Ureter (tissue), 1 donor: ENCODE measurements at regions not wholly inside any gene's neighbourhood (a gene's known extent, or its start where the extent isn't known, plus 50 kb on each side); places are given as distances from the start of the nearest gene placed in this dataset.

Source experiments
- DNase-seq: peaks from one replicate; pipeline ENCODE4 v3.0.0-alpha.2; 2020; ENCODE audit warnings: low spot score
- donor health status: DM: yes; HTN: yes; CAD: no.

DNA sequence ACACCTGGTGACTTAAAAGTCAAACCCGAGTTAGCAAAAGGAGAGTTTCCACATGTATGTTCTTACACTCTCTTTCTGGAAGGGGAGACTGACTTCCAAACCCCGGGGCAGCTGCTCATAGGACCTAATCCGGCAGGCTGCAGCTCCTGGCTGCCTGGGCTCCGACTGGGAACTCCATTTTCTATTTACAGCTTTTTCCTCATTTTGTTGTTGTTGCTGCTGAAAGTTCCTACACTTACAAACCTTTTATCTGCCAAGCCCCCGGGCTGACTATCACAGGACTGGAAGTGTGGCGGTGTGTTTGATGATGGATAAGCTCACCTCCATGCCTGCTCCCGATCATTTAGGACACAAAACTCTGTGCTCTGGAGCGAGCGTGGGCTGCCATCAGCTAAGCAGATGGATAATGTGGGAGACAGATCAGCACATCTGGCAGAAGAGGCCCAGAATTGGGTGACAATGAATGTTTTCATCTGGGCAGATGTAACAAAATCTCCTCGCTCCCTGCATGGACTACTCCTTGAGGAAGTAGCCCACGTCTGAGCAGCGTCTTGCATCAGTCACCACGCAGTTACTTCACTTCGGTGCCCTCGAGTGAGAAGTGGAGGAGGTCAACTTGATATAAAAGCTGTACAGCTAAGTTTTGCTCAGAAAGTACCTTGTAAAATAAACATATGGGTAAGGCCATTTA is 114.4 kb upstream of the COPS8 start:
- DNase-seq, result no peak

DNA sequence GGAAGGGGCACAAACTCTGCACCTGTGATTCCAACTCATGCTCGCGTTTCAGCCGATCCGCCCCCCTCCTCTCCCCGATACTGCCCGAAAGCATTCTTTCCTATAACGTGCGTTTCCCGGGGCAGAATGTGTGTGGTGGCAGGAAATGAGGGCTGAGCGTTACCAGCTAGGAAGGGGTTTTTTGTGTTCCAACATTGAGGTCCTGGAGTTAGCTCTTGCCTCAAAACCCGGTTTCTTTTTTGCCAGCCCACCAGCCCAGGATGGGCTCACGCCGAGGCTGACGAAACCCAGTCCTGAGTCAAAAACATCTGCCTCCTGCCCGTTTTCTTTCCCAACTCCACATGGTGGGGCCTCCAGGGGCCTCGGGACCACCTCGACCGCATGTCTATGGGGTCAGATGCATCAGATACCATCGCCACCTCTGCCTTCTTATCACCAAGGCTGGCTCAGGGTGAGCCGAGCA is 113.7 kb upstream of the COPS8 start:
- DNase-seq, result no peak

DNA sequence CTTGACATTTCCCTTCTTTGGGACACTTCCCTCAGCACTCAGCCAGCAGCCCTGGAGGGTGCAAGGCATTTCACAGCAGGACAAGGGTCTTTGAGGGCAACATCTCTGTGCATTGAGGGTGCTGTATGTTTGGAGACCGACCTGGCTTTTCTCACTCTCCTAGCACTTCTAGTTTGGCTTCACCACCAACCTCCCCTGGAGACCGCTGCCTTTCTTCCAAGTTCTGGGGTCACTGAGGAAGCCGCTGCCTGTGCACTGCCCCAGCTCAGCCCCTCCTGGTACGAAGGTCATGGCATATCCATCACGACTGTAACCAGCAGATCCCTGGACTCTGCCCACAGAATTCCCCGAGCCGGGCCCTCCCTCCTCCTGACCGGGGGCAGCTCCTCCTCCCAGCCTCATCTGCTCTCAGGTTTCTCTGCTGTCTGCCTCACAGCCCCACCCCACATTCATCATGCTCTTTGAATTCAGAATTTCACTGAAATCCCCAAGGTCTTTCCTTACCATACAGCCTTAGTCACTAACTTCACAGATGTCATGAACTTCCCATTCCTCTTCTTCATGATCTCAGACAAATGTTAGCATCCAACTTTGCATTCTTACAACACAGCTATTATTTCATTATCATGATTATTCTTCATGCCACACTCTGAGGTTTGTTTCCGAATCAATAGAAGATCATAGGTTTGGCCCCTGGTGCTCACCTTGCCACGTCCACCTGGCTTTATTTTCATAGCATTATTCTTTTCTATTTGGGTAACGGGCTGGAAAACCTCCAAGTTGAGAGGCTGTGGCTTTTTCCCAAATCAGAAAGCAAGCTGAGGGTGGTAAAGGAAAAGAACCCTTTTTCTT is 113.0 kb upstream of the COPS8 start:
- DNase-seq, result no peak

DNA sequence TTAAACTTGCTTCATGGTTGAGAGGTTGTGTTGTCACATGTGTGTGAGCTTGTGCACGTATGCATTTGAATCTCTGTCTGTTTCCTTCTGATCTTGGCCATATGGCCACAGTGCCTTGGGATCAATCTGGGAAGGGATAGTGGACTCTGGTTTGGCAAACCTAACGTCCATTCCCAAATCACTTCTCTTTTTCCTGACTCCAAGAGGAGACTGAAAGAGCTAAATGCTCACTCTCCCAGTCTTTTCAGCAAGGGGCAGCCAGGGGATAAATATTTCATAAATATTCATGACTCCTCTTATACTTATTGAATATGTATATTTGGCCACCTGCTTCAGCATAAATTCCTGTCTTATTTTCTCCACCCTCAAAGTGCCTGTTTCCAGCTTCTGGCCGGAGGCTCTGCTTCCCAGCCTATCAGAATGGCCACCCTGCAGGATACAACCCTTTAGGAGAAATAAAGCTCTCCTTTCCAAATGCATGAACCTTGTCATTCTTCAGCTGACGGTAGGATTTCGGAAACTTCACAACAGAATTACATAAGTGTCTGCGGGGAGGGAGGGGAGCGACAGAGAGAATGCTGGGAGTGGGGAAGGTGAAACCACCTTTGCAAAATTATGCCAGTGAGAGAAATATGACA is 112.2 kb upstream of the COPS8 start:
- no peak for DNase-seq

DNA sequence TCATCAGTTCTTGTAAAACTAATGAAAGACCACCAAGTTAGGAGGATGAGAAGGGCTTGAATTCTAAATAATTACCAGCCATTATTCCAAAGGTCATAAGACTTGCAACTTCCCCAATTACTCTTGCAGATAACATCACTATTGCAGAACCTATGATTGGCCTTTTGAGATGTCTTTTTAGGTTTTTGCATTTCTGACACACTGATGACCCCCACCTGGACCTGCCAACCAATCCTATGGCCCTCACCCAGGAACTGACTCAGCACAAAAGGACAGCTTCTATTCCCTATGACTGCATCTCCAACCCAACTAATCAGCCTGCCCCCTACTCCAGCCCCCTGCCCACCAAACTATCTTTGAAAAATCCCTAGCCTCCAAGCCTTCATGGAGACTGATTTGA is 111.5 kb upstream of the COPS8 start:
- DNase-seq, result no peak

DNA sequence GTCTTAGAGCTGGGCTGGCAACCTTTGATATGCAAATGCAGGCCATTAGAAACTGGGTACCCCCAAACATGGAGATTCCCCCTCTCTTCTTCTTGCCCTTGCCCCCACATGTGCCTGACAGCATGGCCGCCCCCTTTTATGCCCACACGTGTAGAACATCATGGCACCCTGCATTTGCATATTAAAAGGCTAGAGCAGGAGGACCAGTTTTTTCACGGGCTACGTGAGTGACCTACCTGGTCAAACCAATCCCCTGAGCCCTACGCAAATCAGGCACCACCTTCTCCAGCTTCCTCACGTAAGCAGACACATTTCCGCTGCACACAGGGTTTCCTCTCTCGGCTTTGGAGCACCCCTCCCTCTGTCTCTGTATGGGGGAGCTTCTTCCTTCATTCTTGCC is 110.9 kb upstream of the COPS8 start:
- no peak for DNase-seq

DNA sequence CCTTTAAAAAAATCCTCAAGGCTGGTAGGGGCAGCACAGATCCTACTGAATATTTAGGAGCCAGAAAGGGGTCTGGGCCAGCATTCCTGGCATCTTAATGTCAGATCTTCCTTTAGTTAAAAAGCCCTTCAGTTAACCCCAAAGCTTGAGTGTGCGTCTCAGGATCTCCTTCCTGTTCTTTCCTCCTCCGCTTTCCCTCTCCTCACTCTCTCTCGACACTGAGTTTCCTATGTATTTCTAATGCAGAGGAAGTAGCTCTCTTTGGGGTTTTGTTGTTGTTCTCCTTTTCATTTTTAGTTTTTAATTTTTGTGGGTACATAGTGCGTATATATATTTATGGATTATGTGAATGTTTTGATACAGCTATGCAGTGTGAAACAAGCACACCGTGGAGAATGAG is 109.9 kb upstream of the COPS8 start:
- DNase-seq, result no peak

DNA sequence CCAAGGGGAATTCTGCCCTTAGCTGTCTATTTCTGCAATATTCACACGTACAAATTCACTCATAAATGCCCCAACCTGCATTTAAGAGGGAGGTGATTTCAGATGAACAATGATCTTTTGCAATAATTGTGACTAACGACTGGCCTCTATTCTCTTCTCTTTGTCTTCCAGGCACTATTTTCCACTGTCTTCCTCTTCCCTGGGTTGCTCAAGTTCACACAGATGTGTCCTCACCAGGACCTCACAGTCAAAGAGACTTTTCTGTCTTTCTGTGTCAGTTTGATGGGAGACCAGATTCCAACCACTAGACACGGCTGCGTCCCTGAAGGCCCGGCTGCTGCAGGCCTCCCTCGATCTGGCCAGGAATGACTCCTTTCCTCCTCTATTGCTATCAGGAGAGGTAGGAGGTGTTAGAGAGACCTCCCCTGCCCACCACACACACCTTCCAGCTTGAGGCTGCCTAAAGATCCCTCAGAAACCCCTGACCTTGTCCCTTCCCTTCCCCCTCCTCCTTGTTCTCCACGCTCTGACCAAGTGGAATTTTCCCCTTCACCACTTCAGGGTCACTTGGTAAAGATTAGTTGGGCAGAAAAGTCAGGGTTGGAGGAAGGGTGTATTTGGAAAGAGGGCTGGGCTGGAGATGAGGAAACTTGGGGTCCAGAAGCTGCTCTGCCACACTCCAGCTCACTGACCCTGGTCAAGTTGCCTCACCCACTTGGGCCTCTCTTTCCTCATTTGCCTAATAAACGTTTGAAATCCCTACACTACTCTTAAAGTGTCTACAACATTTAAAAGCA is 109.2 kb upstream of the COPS8 start:
- DNase-seq, result no peak

DNA sequence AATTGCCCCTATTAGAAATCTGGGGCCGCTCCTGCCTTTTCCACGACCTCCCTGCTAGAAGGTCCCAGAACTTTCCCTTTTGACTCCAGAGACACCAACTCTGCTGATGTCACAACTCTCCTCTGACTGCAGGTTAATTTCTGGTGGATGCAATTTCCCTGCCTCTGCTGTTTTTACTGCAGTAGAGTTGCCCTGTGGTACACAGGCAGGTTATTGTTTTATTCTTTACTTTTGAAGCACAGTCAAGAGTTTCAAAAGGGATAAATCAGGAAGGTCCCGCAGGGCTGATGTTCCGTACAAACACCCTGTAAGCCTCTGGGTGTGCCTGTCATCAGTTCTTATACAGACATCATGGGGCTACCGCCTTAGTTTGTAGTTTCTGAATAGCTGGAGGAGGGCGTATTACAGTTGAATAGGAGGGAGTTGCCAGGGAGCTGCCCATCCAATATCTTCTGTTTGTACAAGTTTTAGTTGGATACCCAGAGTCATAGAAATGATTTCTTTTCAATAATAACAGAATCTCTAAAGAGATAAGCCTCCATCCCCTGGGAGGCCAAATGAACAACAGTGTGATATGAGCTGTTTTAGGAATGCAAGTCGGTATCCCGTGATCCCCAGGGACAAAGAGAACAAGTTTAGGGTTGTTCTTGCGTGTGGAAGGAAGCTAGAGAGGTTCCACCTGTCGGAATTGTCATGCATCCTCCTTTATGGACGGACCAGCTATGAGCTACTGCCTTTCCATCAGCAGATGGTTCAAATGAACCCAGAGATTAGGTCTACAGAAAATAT is 108.4 kb upstream of the COPS8 start:
- no peak for DNase-seq

DNA sequence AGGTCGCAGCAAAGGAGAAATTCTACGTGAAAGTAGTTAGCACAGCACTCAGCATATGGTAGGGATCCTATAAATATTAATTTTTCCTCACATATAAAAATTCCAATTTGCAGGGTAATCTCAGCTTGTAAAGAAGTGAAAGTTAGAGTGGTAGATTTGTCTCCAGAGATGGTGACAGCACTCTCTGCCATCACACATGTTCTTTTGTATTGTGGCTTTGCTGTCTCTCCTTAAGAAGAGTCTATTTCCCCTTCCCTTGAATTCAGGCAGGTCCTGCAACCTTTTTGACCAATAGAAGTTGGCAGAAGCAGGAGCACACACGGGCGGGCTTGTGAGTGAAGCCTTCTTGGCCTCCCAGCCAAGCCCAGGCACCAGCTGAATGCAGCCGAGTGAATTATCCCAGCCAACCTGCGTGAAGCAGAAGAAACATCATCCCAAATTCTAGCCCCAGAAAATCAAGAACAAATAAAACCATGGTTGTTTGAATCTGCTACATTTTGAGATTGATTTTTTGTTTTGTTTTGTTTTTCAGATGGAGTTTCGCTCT is 107.8 kb upstream of the COPS8 start:
- DNase-seq, result no peak

DNA sequence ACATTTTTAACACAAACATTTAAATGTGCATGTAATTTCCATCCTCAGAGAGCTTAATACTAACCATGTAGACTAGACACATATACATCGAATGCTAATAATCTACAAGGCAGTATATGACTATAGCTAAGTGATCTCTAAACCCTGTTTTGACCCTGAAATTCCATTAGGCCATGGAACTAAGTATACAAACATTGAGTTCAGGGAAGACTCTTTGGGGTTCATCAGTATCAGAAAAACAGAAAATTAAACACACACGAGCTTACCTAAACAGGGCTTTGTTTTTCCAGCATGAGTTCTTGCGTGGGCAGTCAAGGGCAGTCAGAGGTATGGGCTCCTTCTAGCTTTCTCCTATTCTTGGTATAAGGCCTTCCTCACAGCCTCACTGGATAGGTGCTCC is 106.0 kb upstream of the COPS8 start:
- no peak for DNase-seq

DNA sequence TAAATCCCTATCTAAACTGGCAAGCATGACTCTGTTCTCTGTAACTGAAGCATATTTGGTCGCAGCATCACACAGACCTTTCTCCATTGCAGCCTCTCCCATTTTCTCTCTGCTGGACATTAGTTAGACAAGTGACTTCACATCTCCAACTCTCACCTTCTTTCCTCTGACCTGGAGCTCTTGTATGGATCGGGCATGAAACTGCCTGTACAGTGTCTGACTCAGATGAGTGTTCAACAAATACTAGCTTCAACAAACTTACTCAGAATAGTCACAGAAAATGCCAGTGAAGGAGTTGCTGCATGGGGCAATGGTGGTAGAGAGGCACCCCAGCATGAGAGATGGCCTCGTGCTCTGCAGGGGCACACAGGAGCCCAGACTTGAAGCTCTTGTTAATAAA is 104.7 kb upstream of the COPS8 start:
- DNase-seq, result no peak

DNA sequence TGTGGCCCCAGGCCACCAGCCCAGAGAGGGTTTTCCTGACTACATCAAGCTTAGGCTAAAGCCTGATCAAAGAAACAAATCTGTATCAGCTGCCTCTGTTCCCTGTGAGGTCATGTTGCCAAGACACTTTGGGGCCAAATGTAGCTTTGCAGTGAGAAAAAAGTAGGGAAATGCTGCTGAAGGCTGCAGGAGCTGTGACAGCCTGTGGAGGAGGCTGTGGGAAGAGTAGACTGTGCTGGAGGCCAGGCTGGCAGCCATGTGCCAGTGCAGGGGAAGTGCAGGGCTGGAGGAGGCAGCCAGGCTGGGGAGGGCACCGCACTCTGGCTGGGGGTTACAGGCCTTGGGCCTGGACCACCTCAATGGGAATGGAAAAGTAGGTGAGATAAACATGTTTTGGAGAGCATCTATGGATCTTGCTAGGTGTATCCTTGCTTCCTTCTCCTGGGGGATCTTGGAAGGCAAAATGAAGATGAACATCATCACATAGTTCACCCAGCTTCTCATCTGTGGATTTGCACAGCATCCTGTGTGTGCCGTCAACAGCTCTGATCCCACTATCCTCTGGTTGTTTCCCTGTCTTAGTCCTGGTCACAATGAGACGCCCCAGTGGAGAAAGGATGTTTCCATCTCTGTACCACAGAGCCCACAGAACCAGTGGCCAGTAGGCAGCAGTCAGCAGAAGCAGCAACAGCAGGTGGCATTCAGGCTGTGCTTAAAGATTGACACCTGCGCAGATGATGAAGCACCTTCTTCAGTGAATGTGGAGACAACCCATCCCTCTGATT is 103.8 kb upstream of the COPS8 start:
- DNase-seq, result no peak

DNA sequence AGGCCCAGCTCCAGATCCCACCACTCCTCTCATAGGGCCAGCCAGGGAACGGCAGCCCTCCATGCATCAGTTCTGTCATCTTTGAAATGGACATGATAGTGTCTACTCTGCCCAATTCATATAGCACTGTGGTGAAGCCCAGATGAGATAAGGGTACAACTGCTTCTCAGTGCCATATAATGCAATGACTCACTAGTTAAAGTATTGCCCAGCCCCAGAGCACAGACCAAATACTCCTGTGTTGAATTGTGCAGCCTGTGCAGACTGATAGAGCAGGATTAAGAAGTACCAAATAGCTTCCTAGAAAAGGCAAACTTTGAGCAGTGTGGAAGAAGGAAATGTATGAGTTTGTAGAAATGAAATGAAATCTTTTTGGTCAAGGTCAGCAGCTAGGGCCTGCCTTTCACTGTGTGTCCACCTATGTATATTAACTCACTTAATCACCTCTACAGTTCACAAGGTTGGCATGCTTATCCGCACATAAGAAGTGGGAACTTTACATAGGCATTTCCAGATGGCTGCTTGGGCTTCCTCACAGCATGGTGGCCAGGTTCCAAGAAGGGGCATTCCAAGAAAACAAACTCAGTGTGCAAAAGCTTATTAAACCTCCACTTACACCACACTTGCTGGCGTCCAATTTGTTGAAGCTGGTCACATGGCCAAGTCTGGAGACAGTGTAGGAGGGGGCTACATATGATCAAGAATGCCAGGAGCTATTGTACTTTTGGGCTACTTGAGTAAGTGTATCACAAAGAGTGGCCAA is 102.8 kb upstream of the COPS8 start:
- DNase-seq, result no peak

DNA sequence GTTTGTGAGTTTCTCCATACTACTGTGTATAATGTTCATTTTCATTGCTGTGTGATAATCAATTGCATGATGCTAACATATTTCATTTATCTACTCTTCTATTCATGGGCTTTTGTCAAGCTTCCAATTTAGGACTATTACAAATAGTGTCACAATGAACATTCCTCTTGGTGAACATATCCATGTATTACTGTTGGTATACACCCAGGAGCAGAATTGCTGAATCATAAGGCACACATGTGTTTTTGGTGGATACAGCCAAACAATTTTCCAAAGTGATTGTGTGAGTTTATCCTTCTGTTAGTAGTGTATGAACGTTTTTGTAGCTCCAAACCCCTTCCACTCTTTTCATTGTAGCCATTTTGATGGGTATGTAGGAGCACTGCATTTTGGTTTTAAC is 101.6 kb upstream of the COPS8 start:
- no peak for DNase-seq

DNA sequence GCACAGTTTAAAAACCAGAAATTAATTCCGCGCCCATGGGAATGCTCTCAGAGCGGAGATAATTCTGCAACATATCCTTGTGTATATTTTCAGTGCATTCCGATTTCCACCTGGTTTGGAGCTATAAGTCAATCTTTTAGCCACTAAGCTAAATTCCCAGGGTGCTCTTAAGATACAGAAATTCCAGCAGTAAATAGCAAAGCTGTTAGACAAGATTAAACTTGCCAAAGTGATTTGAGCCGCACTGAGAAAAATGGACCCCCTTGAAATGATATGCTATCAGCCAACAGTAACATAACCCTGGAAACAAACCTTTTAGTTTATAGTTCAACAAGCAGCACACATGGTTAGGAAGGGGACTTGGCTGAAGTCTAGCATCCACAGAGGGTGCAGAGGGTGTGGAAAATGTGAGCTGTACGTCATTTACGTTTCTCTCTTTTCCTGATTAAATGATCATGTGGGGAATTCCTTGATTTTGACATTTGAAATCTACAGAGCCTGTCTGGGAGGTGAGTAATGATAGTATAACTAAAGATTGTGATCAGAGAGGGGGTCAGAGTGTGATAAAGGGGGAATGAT is 99.8 kb upstream of the COPS8 start:
- DNase-seq, result no peak

DNA sequence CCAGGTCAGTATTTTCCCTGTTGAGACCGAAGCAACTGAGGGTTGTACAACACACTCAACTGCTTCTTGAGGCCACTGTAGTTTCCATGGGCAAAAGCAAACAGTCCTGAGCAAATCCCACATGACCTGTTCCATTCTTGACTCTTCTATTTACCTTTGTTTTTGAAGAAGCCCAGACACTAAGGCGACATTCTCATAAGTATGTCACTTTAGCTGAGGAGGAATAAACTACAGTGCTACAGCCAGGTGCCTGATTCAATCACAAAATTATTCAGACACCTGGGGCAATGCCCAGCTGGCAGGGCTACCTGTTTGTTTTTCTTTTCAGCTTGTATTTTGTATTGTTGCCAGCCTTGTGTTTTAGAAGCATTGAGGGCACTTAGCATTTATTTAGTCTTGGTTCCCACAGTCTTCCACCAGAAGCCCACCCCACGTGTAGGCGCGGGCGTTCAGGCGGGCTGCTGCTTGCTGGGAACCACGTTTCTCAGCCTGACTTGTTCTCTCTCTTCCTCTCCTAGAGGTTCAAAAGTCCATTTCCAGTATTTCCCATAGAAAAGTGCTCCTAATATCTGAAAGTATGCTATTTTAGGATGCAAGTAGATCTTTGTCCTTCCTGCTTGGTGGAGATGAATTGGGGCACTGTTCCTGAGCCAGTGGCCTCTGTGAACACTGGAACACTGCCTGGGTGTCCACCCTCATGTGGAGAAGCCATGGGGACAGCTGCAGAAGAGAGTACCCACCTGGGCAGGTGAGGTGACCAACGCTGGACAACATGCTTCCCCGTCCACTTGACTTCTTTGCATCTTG is 99.0 kb upstream of the COPS8 start:
- DNase-seq, result no peak

DNA sequence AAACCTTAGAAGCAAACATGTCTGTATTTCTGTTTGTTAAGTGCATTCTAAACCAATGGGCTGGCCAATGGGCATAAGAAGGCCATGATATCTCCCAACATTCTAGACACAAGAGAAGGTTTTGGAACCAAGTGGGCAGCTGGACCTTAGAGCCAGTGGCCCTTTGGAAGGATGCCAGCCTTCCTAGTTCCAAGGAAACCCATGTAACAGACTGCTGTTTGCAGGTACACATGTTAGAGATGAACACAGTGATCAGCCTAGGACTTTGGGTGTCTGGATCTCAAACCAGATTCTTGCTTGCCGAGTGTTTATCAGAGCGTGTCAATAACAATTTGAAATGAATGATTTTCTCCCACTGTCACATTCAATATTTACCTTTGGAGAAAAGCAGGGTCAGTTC is 97.5 kb upstream of the COPS8 start:
- DNase-seq, result no peak
